ENCODE measurements at regions not wholly inside any gene's neighbourhood (a gene's known extent, or its start where the extent isn't known, plus 50 kb on each side); places are given as distances from the start of the nearest gene placed in this dataset.

DNA sequence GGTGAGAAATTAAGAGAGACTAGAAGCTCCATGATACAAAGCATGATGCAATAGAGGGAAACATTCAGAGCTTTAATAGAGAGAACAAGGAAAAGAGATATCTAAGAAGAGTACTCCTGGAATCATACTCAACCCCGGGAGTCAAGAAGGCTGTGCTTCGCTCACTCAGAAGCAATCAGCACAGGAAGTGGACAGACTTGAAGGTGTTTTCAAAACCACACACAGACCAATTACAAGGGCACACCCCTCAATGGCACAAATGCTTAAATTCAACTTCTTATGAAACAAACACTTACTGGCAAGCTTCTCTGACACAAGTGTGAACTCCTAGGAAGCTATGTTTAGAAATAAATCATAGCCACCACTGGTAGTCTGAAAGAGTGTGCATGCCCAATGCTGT lies 462.3 kb downstream of the GABRG2 start:
- TF ChIP-seq, protein P1, sequence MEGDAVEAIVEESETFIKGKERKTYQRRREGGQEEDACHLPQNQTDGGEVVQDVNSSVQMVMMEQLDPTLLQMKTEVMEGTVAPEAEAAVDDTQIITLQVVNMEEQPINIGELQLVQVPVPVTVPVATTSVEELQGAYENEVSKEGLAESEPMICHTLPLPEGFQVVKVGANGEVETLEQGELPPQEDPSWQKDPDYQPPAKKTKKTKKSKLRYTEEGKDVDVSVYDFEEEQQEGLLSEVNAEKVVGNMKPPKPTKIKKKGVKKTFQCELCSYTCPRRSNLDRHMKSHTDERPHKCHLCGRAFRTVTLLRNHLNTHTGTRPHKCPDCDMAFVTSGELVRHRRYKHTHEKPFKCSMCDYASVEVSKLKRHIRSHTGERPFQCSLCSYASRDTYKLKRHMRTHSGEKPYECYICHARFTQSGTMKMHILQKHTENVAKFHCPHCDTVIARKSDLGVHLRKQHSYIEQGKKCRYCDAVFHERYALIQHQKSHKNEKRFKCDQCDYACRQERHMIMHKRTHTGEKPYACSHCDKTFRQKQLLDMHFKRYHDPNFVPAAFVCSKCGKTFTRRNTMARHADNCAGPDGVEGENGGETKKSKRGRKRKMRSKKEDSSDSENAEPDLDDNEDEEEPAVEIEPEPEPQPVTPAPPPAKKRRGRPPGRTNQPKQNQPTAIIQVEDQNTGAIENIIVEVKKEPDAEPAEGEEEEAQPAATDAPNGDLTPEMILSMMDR (conservative IDR thresholded peaks at IDR 0.05; ENCODE audit: low read length), result no peak
- H3K4me3 ChIP-seq (ENCODE audit: low read length), result no peak overlapping the region
- no peak for DNase-seq (ENCODE audit: low read depth)

DNA sequence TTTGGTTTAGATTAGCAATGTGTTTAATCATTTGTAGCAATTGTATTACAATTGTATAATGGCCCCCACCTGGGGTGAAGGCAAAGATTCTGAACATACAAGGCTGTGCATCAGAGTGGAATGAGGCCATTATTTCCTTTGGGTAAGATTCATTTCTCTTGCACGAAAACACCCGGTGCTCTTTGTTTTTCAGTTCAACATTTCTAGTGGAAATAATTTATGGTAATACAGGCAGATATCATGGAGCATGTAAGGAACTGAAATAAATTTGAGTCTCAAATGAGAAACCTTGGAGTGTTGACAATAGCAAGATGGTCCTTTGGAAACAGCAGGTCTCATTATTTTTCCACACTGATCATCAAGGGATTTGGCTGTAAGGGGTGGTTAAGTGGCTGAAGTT lies 475.9 kb downstream of the GABRG2 start:
- TF ChIP-seq, protein P1 (conservative IDR thresholded peaks at IDR 0.05; ENCODE audit: low read length), result no peak
- H3K4me3 ChIP-seq (ENCODE audit: low read length), result no peak overlapping the region
- DNase-seq (ENCODE audit: low read depth), result no peak

DNA sequence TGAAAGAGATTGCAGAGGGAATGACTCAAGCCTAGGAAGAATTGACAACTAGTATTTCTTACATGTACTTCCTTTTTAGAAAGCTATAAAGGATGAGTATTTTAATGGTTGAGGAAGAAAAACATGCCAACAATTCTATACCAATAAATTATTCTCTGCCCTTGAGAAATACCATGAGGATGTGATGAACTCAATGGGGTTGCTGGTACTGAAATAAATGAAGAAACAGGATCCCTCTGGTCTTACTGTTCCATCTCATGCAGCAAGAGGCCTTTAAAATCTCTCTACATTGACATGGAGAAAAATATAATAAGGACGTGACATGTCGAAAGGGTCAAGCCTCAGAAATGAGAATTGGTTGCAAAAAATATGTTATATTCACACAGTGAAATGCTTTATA lies 477.3 kb downstream of the GABRG2 start:
- TF ChIP-seq, protein P1 (conservative IDR thresholded peaks at IDR 0.05; ENCODE audit: low read length), result no peak
- no peak overlapping the region for H3K4me3 ChIP-seq (ENCODE audit: low read length)
- DNase-seq (ENCODE audit: low read depth), result no peak

DNA sequence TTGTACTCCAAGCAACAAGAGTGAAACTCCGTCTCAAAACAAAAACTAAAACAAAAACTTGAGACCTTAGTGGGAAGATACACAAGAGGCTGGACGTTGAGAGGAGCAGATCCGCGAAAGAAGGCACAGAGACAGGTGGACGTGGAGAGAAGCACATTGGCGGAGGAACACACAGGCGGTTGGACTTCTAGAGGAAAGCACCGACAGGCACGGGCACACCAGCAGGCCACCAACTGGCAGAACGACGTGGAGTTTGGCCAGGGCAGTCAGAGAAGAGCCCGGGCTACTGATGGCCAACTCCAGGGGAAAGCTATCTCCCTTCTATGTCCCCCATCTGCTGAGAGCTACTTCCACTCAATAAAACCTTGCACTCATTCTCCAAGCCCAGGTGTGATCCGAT lies 482.7 kb downstream of the GABRG2 start:
- no peak overlapping the region for H3K4me3 ChIP-seq (ENCODE audit: low read length)
- TF ChIP-seq, protein P1 (conservative IDR thresholded peaks at IDR 0.05; ENCODE audit: low read length), result no peak
- no peak for DNase-seq (ENCODE audit: low read depth)

DNA sequence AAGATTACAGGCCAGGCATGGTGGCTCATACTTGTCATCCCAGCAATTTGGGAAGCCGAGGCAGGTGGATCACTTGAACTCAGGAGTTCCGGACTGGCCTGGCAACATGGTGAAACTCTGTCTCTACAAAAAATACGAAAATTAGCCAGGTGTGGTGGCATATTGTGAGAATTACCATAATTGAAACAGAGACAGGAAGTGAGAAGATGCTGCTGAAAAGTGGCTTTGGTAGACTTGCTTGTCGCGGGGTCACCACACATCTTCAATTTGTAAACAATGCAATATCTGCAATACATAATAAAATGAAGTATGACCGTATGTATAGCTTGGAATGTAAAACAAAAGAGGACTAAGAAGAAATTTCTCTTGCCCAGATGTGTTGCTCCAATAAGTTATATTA lies 490.5 kb downstream of the GABRG2 start:
- TF ChIP-seq, protein P1 (conservative IDR thresholded peaks at IDR 0.05; ENCODE audit: low read length), result no peak
- no peak overlapping the region for H3K4me3 ChIP-seq (ENCODE audit: low read length)
- DNase-seq (ENCODE audit: low read depth), result no peak

DNA sequence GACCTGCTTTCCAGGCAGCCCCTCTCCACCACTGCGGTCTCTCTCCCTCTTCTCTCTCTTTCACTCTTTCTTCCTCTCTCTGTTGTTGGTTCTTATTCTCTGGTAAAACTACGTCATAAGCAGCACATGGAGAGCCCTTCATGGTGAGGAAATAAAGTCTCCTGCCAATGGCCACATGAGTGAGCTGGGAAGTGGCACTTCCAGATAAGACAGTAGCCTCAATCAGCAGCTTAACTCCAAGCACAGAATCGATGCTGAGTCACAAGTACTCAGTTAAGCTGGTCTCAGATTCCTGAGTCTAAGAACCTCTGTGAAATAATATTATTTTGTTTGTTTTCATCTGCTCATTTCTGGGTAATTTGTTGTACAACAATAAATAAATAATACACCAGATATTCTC lies 500.1 kb downstream of the GABRG2 start:
- H3K4me3 ChIP-seq (ENCODE audit: low read length), result no peak overlapping the region
- no peak for DNase-seq (ENCODE audit: low read depth)
- TF ChIP-seq, protein P1 (conservative IDR thresholded peaks at IDR 0.05; ENCODE audit: low read length), result no peak

DNA sequence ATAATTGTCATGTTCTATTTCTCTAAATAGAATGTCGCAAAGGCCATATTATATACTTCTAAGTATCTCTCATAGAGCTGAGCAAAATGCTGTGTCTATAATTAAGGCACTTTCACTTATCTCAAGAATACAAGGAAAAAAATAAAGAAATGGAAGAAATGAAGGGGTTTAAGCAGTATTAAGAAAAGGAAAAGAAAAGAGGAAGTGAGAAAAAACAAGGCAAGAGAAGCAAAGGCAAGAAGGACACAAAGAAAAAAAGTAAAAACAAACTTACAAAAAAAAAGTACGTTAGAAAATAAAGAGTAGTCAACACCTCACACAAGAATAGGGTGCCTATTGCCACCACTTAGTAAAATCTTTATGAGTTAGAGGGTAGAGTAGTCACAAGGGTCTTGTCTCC lies 506.2 kb downstream of the GABRG2 start:
- TF ChIP-seq, protein P1 (conservative IDR thresholded peaks at IDR 0.05; ENCODE audit: low read length), result no peak
- no peak for DNase-seq (ENCODE audit: low read depth)
- no peak overlapping the region for H3K4me3 ChIP-seq (ENCODE audit: low read length)

Data from AG10803 (cell line).